ENCODE measurements at regions not wholly inside any gene's neighbourhood (a gene's known extent, or its start where the extent isn't known, plus 50 kb on each side); places are given as distances from the start of the nearest gene placed in this dataset.

- Histone ChIP-seq H3K9me3 (no peaks in the 10 kb centered on the region), H3K4me1 (peaks cover 2% of the 10 kb centered on the region), H3K4me2 (no peak overlapping the region), H3K4me3 (no peak overlapping the region), H3K27ac (no peak overlapping the region; a peak in 1 of 6 replicates)
- POLR2A ChIA-PET, result no interaction called here
- FAIRE-seq, result no peak
- TF ChIP-seq GATA3 (IDR thresholded peaks at IDR 0.05; ENCODE audit: borderline replicate concordance) (no peak), MAZ (IDR thresholded peaks at IDR 0.05; ENCODE audit: borderline replicate concordance, low read depth, low read length) (no peak), NPAS2 (CRISPR knock-in tag; IDR thresholded peaks at IDR 0.05; ENCODE audit: borderline replicate concordance) (no peak), KDM5A (IDR thresholded peaks at IDR 0.05) (no peak), RARB (CRISPR knock-in tag; IDR thresholded peaks at IDR 0.05) (no peak), CHD2 (IDR thresholded peaks at IDR 0.05; ENCODE audit: low read length, partially characterized antibody) (no peak)
- no peak for DNase-seq (ENCODE audit: low read depth in 1 of 2, low spot score in 1 of 2)
- no peak for ATAC-seq
- CTCF ChIA-PET, result no interaction called here
- 88% methylated on average over 4 of the region's 4 CpGs for WGBS (ENCODE audit: missing lambda C conversion rate)
These were observed 145.3 kb upstream of the DPH6 start for GRCh38 chr15:35691173-35691761.

DNA sequence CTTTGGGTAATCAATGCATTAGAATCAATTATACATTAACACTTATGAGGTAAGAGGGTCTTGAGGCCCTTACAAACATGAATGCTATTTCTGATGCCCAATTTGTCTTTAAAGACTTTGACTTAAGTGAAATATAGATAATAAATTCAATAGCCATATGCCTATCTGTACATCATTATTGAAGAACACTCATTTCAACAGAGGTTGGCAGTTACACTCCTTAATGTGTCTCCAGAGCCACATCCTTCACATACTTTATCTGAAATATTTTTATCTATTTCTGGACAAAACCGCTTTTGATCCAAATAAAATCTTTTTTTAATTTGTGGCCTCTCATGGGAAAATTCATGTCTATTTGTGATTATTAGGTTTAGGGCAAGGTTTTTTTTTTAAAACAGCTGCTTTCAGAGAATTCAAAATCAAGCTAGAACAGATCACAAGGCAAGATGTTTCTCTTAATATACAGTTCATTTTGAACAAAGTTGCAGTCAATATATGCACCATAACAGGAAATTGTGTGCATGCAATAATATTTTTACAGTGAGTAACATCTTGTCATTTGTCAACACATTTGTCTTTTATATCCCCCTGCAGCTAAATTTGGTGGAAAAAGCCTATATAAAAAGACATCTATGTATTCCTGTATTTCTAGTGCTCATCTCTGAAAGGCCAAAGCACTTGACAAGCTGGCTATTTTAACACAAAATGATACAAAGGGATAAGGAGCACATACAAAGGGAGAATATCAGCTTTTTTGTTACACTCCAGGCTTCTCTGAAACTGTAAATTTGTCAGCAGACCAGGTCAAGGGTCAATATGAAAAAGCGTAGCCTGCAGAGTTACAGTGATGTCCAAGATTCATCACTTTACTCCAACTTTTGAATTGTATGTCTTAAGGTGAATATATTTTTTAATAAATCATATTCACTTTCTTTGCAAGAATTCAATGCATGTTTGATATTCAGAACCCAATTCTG, 146.2 kb upstream of the DPH6 start:
- WGBS (ENCODE audit: missing lambda C conversion rate), result 83% methylated on average over 2 of the region's 2 CpGs
- CTCF ChIA-PET, result no interaction called here

More for the DNA sequence above, 146.2 kb upstream of the DPH6 start:
- FAIRE-seq (no peak), ATAC-seq (no peak), DNase-seq (ENCODE audit: low read depth in 1 of 2, low spot score in 1 of 2) (no peak)
- no peak overlapping the region for H3K4me3 ChIP-seq
- H3K9me3 ChIP-seq, result no peaks in the 10 kb centered on the region
- H3K4me1 ChIP-seq, result peaks cover 11% of the 10 kb centered on the region
- no peak for TF ChIP-seq SMC3 (IDR thresholded peaks at IDR 0.05)
- no peak for TF ChIP-seq CTCF (IDR thresholded peaks at IDR 0.05)
- TF ChIP-seq HOXA7 (CRISPR knock-in tag; IDR thresholded peaks at IDR 0.05), result no peak
- TF ChIP-seq HOXB5 (CRISPR knock-in tag; IDR thresholded peaks at IDR 0.05), result no peak
- no peak for TF ChIP-seq NFE2L2 (conservative IDR thresholded peaks at IDR 0.05; ENCODE audit: low read length)
- no peak for TF ChIP-seq ZFP36 (IDR thresholded peaks at IDR 0.05; ENCODE audit: borderline replicate concordance, partially characterized antibody)
- no peak for TF ChIP-seq ELK1 (IDR thresholded peaks at IDR 0.05; ENCODE audit: low read depth, low read length)
- TF ChIP-seq MAZ (IDR thresholded peaks at IDR 0.05; ENCODE audit: borderline replicate concordance, low read depth, low read length), result no peak
- TF ChIP-seq, protein P1, sequence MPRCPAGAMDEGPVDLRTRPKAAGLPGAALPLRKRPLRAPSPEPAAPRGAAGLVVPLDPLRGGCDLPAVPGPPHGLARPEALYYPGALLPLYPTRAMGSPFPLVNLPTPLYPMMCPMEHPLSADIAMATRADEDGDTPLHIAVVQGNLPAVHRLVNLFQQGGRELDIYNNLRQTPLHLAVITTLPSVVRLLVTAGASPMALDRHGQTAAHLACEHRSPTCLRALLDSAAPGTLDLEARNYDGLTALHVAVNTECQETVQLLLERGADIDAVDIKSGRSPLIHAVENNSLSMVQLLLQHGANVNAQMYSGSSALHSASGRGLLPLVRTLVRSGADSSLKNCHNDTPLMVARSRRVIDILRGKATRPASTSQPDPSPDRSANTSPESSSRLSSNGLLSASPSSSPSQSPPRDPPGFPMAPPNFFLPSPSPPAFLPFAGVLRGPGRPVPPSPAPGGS (IDR thresholded peaks at IDR 0.05), result no peak
- TF ChIP-seq KDM5A (IDR thresholded peaks at IDR 0.05), result no peak
- TF ChIP-seq, protein P2, sequence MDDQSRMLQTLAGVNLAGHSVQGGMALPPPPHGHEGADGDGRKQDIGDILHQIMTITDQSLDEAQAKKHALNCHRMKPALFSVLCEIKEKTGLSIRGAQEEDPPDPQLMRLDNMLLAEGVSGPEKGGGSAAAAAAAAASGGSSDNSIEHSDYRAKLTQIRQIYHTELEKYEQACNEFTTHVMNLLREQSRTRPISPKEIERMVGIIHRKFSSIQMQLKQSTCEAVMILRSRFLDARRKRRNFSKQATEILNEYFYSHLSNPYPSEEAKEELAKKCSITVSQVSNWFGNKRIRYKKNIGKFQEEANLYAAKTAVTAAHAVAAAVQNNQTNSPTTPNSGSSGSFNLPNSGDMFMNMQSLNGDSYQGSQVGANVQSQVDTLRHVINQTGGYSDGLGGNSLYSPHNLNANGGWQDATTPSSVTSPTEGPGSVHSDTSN (IDR thresholded peaks at IDR 0.05), result no peak
- no peak for TF ChIP-seq HEYL (CRISPR knock-in tag; IDR thresholded peaks at IDR 0.05)
- no peak for TF ChIP-seq HMGXB4 (CRISPR knock-in tag; IDR thresholded peaks at IDR 0.05; ENCODE audit: borderline replicate concordance)
- no peak for TF ChIP-seq SREBF2 (IDR thresholded peaks at IDR 0.05)
- no peak for TF ChIP-seq EP300 (IDR thresholded peaks at IDR 0.05)
- no peak for TF ChIP-seq GATA3 (IDR thresholded peaks at IDR 0.05; ENCODE audit: borderline replicate concordance)
- TF ChIP-seq EHF (CRISPR knock-in tag; IDR thresholded peaks at IDR 0.05), result no peak
- TF ChIP-seq CBX8 (IDR thresholded peaks at IDR 0.05), result no peak
- no peak for TF ChIP-seq JUN (IDR thresholded peaks at IDR 0.05)
- POLR2A ChIA-PET, result no interaction called here
- no peak overlapping the region for H3K27ac ChIP-seq
- no peak overlapping the region for H3K4me2 ChIP-seq
